ENCODE measurements at regions not wholly inside any gene's neighbourhood (a gene's known extent, or its start where the extent isn't known, plus 50 kb on each side); places are given as distances from the start of the nearest gene placed in this dataset.

DNA sequence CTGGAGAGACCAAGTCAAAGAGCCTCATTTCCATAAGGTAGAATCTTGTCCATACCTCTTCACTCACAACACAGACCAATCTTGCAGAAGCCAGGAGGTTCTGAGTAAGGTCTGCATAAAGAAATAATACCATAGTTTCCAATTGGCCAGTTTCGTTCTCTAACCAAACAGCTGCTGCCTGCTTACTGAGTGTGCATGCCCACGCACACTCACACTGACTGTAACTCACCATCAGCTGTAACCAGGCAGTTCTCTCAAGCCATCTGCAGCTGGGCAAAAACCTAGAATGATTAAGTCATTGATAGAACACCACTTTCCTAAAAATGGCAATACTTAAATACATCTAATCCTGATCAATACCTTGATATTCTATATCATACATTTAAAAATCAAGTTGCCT is 106.6 kb upstream of the VAV3 start:
- Histone ChIP-seq H3K18ac (ENCODE audit: low read length) (no peak overlapping the region), H3K4me3 (ENCODE audit: low read length in 2 of 2) (no peak overlapping the region), H2BK120ac (ENCODE audit: low read depth, low read length) (no peak overlapping the region), H4K91ac (ENCODE audit: low read depth, low read length, poor library complexity) (no peak overlapping the region), H3K9ac (ENCODE audit: low read depth, low read length, poor library complexity) (no peak overlapping the region), H3K9me3 (replicated peaks in 1 of 2; ENCODE audit: control insufficient read depth in 2 of 2, insufficient read depth in 1 of 2, low read depth in 1 of 2, low read length in 2 of 2) (no peaks in the 10 kb centered on the region), H4K8ac (ENCODE audit: low read depth, low read length) (no peak overlapping the region), H3K27me3 (ENCODE audit: control insufficient read depth in 3 of 3, insufficient read depth in 3 of 3, low read depth in 1 of 3, low read length in 3 of 3) (no peaks in the 10 kb centered on the region), H2BK15ac (ENCODE audit: low read length) (no peak overlapping the region), H3K4me1 (ENCODE audit: control insufficient read depth in 2 of 2, insufficient read depth in 1 of 2, low read depth in 1 of 2, low read length in 2 of 2) (no peaks in the 10 kb centered on the region), H3K79me1 (ENCODE audit: low read depth, low read length) (no peaks in the 10 kb centered on the region), H3K36me3 (replicated peaks in 1 of 2; ENCODE audit: control insufficient read depth in 2 of 2, insufficient read depth in 2 of 2, low read length in 2 of 2) (no peaks in the 10 kb centered on the region), H2AK5ac (ENCODE audit: low read depth, low read length) (no peak overlapping the region), H3K4ac (ENCODE audit: low read length) (no peak overlapping the region), H3K27ac (replicated peaks; ENCODE audit: low read length) (no peak overlapping the region), H3K14ac (ENCODE audit: low read length) (no peak overlapping the region), H2BK12ac (ENCODE audit: low read length) (no peak overlapping the region), H3K4me2 (ENCODE audit: insufficient read depth, low read length, poor library complexity, severe bottlenecking) (no peak overlapping the region), H2BK5ac (ENCODE audit: low read length) (no peak overlapping the region), H3K23ac (ENCODE audit: low read depth, low read length, poor library complexity) (no peak overlapping the region), H2AFZ (ENCODE audit: low read length) (no peak overlapping the region)
- no CpG with 5 or more reads among the region's 2 CpGs for WGBS, 2 donors (ENCODE audit: extremely low coverage in 2 of 2, insufficient read length in 2 of 2, insufficient replicate concordance in 1 of 2)
- DNase-seq (ENCODE audit: low spot score) = no peak

DNA sequence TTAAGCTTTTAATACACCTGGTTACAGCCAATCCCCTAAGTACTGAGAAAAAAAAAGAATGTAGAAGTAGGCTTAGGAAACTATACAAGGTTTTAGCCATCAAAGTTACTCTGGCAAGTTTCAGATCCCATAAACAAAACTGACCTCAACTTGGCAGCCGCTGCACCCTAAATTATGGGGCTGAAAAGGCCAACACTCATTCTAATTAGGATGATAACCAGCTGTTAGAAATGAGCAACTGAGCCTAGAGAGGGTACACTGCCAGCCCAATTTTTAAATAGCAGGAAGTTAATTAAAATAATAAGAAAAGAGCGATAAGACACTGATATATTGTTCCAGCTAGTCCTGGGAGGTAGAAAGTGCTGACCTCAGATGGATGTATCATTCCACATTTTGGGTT is 105.7 kb upstream of the VAV3 start:
- H3K4me3 ChIP-seq (ENCODE audit: low read length in 2 of 2) = no peak overlapping the region
- no peak overlapping the region for H2BK5ac ChIP-seq (ENCODE audit: low read length)
- H3K23ac ChIP-seq (ENCODE audit: low read depth, low read length, poor library complexity) = no peak overlapping the region
- no peak overlapping the region for H2AFZ ChIP-seq (ENCODE audit: low read length)
- H3K14ac ChIP-seq (ENCODE audit: low read length) = no peak overlapping the region
- no peak overlapping the region for H2BK12ac ChIP-seq (ENCODE audit: low read length)
- no peaks in the 10 kb centered on the region for H3K9me3 ChIP-seq (replicated peaks in 1 of 2; ENCODE audit: control insufficient read depth in 2 of 2, insufficient read depth in 1 of 2, low read depth in 1 of 2, low read length in 2 of 2)
- no peak for DNase-seq (ENCODE audit: low spot score)
- H4K91ac ChIP-seq (ENCODE audit: low read depth, low read length, poor library complexity) = no peak overlapping the region
- no peaks in the 10 kb centered on the region for H3K79me1 ChIP-seq (ENCODE audit: low read depth, low read length)
- WGBS, 2 donors (ENCODE audit: extremely low coverage in 2 of 2, insufficient read length in 2 of 2, insufficient replicate concordance in 1 of 2) = no CpG with 5 or more reads among the region's 2 CpGs
- no peak overlapping the region for H3K9ac ChIP-seq (ENCODE audit: low read depth, low read length, poor library complexity)
- no peak overlapping the region for H3K27ac ChIP-seq (replicated peaks; ENCODE audit: low read length)
- H3K36me3 ChIP-seq (replicated peaks in 1 of 2; ENCODE audit: control insufficient read depth in 2 of 2, insufficient read depth in 2 of 2, low read length in 2 of 2) = no peaks in the 10 kb centered on the region
- no peaks in the 10 kb centered on the region for H3K27me3 ChIP-seq (ENCODE audit: control insufficient read depth in 3 of 3, insufficient read depth in 3 of 3, low read depth in 1 of 3, low read length in 3 of 3)
- no peak overlapping the region for H3K18ac ChIP-seq (ENCODE audit: low read length)
- H2AK5ac ChIP-seq (ENCODE audit: low read depth, low read length) = no peak overlapping the region
- no peak overlapping the region for H3K4ac ChIP-seq (ENCODE audit: low read length)
- H3K4me1 ChIP-seq (ENCODE audit: control insufficient read depth in 2 of 2, insufficient read depth in 1 of 2, low read depth in 1 of 2, low read length in 2 of 2) = no peaks in the 10 kb centered on the region
- H3K4me2 ChIP-seq (ENCODE audit: insufficient read depth, low read length, poor library complexity, severe bottlenecking) = no peak overlapping the region
- H2BK15ac ChIP-seq (ENCODE audit: low read length) = no peak overlapping the region
- no peak overlapping the region for H2BK120ac ChIP-seq (ENCODE audit: low read depth, low read length)
- no peak overlapping the region for H4K8ac ChIP-seq (ENCODE audit: low read depth, low read length)

DNA sequence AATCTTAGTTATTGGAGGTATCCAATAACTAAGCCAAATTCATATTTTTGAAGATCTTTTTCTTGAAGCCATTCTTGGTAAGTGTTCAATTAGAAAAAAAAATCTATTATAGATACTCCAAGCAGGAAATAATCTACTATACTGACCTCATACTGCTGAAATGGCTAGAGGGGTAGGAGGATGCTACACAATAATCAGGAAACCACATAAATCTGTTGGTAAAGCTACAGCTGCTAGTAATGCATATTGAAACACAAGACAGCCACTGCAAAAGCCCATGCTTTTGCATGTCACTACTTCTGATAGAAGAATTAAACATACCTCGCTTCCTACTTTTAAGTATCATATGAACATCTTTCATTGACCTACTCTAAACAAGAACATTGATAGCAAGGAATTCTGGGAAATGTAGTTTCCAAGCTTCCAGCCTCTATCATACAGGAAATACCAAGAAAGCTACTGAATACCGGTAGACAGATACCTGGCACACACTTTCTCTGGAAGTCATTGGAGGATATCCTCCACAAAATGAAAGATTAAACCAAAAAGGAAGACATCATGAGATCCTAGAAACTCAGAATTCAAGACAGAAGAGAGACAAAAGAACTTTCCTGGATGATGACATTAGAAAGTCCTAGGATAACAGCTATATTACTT is 103.0 kb upstream of the VAV3 start:
- Histone ChIP-seq H3K27me3 (ENCODE audit: control insufficient read depth in 3 of 3, insufficient read depth in 3 of 3, low read depth in 1 of 3, low read length in 3 of 3) (no peaks in the 10 kb centered on the region), H3K14ac (ENCODE audit: low read length) (no peak overlapping the region), H3K79me1 (ENCODE audit: low read depth, low read length) (no peaks in the 10 kb centered on the region), H3K9ac (ENCODE audit: low read depth, low read length, poor library complexity) (no peak overlapping the region), H3K36me3 (replicated peaks in 1 of 2; ENCODE audit: control insufficient read depth in 2 of 2, insufficient read depth in 2 of 2, low read length in 2 of 2) (no peaks in the 10 kb centered on the region), H2AK5ac (ENCODE audit: low read depth, low read length) (no peak overlapping the region), H4K91ac (ENCODE audit: low read depth, low read length, poor library complexity) (no peak overlapping the region), H3K4me2 (ENCODE audit: insufficient read depth, low read length, poor library complexity, severe bottlenecking) (no peak overlapping the region), H2BK5ac (ENCODE audit: low read length) (no peak overlapping the region), H4K8ac (ENCODE audit: low read depth, low read length) (no peak overlapping the region), H3K4me3 (ENCODE audit: low read length in 2 of 2) (no peak overlapping the region), H3K9me3 (replicated peaks in 1 of 2; ENCODE audit: control insufficient read depth in 2 of 2, insufficient read depth in 1 of 2, low read depth in 1 of 2, low read length in 2 of 2) (no peaks in the 10 kb centered on the region), H2BK120ac (ENCODE audit: low read depth, low read length) (no peak overlapping the region), H3K4ac (ENCODE audit: low read length) (no peak overlapping the region), H3K4me1 (ENCODE audit: control insufficient read depth in 2 of 2, insufficient read depth in 1 of 2, low read depth in 1 of 2, low read length in 2 of 2) (no peaks in the 10 kb centered on the region), H3K23ac (ENCODE audit: low read depth, low read length, poor library complexity) (no peak overlapping the region), H3K18ac (ENCODE audit: low read length) (no peak overlapping the region), H2BK12ac (ENCODE audit: low read length) (no peak overlapping the region), H3K27ac (replicated peaks; ENCODE audit: low read length) (no peak overlapping the region), H2BK15ac (ENCODE audit: low read length) (no peak overlapping the region), H2AFZ (ENCODE audit: low read length) (no peak overlapping the region)
- no CpG with 5 or more reads among the region's 2 CpGs for WGBS, 2 donors (ENCODE audit: extremely low coverage in 2 of 2, insufficient read length in 2 of 2, insufficient replicate concordance in 1 of 2)
- no peak for DNase-seq (ENCODE audit: low spot score)

DNA sequence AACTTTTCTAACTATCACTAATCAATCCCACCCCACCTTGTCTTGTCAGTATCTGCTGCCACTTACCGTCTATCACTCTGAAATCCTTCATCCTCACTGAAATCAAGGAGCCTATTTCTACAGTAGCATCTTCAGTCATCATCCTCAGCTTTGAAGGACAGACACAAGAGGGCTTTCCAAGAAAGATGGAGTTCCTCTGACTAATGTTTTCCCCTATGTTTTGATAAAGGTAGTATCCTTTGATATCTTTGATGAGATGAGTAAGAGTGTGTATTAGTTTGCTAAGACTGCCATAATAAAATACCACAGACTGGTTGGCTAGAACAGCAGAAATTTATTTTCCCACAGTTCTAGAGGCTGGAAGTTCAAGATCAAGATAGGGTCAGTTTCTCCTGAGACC is 101.8 kb upstream of the VAV3 start:
- no CpG with 5 or more reads among the region's 1 CpG for WGBS, 2 donors (ENCODE audit: extremely low coverage in 2 of 2, insufficient read length in 2 of 2, insufficient replicate concordance in 1 of 2)

More for the DNA sequence above, 101.8 kb upstream of the VAV3 start:
- H2AFZ ChIP-seq (ENCODE audit: low read length) = no peak overlapping the region
- no peak overlapping the region for H3K4ac ChIP-seq (ENCODE audit: low read length)
- no peak overlapping the region for H2BK120ac ChIP-seq (ENCODE audit: low read depth, low read length)
- no peak overlapping the region for H3K4me2 ChIP-seq (ENCODE audit: insufficient read depth, low read length, poor library complexity, severe bottlenecking)
- H3K9me3 ChIP-seq (replicated peaks in 1 of 2; ENCODE audit: control insufficient read depth in 2 of 2, insufficient read depth in 1 of 2, low read depth in 1 of 2, low read length in 2 of 2) = peaks cover 0 to 1% of the 10 kb centered on the region in 2 donors
- no peak overlapping the region for H3K18ac ChIP-seq (ENCODE audit: low read length)
- no peak overlapping the region for H2BK12ac ChIP-seq (ENCODE audit: low read length)
- H3K4me1 ChIP-seq (ENCODE audit: control insufficient read depth in 2 of 2, insufficient read depth in 1 of 2, low read depth in 1 of 2, low read length in 2 of 2) = no peaks in the 10 kb centered on the region
- H3K23ac ChIP-seq (ENCODE audit: low read depth, low read length, poor library complexity) = no peak overlapping the region
- H4K8ac ChIP-seq (ENCODE audit: low read depth, low read length) = no peak overlapping the region
- H2BK5ac ChIP-seq (ENCODE audit: low read length) = no peak overlapping the region
- H4K91ac ChIP-seq (ENCODE audit: low read depth, low read length, poor library complexity) = no peak overlapping the region
- no peak overlapping the region for H2BK15ac ChIP-seq (ENCODE audit: low read length)
- no peak overlapping the region for H3K14ac ChIP-seq (ENCODE audit: low read length)
- no peak overlapping the region for H3K4me3 ChIP-seq (ENCODE audit: low read length in 2 of 2)
- H3K79me1 ChIP-seq (ENCODE audit: low read depth, low read length) = no peaks in the 10 kb centered on the region
- no peaks in the 10 kb centered on the region for H3K27me3 ChIP-seq (ENCODE audit: control insufficient read depth in 3 of 3, insufficient read depth in 3 of 3, low read depth in 1 of 3, low read length in 3 of 3)
- H3K27ac ChIP-seq (replicated peaks; ENCODE audit: low read length) = no peak overlapping the region
- no peaks in the 10 kb centered on the region for H3K36me3 ChIP-seq (replicated peaks in 1 of 2; ENCODE audit: control insufficient read depth in 2 of 2, insufficient read depth in 2 of 2, low read length in 2 of 2)
- DNase-seq (ENCODE audit: low spot score) = no peak
- H3K9ac ChIP-seq (ENCODE audit: low read depth, low read length, poor library complexity) = no peak overlapping the region
- no peak overlapping the region for H2AK5ac ChIP-seq (ENCODE audit: low read depth, low read length)
